SU-DHL-6 (cell line): ENCODE measurements at regions not wholly inside any gene's neighbourhood (a gene's known extent, or its start where the extent isn't known, plus 50 kb on each side); places are given as distances from the start of the nearest gene placed in this dataset.

ENCODE experiments used
- CTCF ChIP-seq: fragments of 200-600 bp; sonication (generic); IDR thresholded peaks from one replicate; pipeline ENCODE4 v1.5.1; 2017; ENCODE audit warnings: antibody characterized with exemption, mild to moderate bottlenecking, low read length, moderate library complexity; ENCODE audit not compliant: insufficient read depth, poor library complexity, severe bottlenecking
- EZH2phosphoT487 ChIP-seq: fragments of 200-600 bp; sonication (generic), shearing (Covaris generic); conservative IDR thresholded peaks from 2 replicates; pipeline ENCODE4 v1.6.1; 2018; ENCODE audit warnings: mild to moderate bottlenecking, antibody characterized with exemption, low read length, moderate library complexity, mixed read lengths

- TF ChIP-seq CTCF (no peak), EZH2phosphoT487 (no peak)
Observed at GRCh38 chr16:64265756-64266155, 856.1 kb downstream of the CDH11 start.
